ENCODE measurements at regions not wholly inside any gene's neighbourhood (a gene's known extent, or its start where the extent isn't known, plus 50 kb on each side); places are given as distances from the start of the nearest gene placed in this dataset.

DNA sequence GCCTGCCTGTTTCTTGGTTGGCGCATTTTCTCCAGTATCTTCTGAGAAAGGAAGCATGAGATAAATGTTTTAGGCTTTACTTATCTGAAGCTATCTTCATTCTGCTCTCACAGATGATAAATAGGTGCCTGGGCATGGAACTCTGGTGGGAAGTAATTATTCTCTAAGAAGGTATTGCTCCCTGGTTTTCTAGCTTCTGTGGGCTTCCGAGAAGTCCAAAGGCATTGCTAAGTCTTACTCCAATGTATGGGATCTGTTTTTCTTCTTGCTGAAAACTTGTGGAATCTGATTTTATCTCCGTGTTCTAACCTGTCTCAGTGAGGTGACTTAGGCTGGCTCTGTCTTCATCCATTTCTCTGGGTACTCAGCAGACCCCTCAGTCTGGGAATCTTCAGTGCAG is 224.4 kb upstream of the HS6ST1 start:
- H3K27me3 ChIP-seq (ENCODE audit: control insufficient read depth in 2 of 2, insufficient read depth in 2 of 2, low read length in 2 of 2): no peaks in the 10 kb centered on the region
- FAIRE-seq (no peak), DNase-seq (ENCODE audit: low read depth, low spot score) (no peak)
- TF ChIP-seq POLR2AphosphoS5 (IDR thresholded peaks at IDR 0.05; ENCODE audit: insufficient read depth, low read depth, low read length) (no peak), MYC (IDR thresholded peaks at IDR 0.05; ENCODE audit: low read depth, low read length) (no peak), FOS (IDR thresholded peaks at IDR 0.05; ENCODE audit: borderline replicate concordance, insufficient read depth, low read length) (no peak)
- TF ChIP-seq, protein P1, sequence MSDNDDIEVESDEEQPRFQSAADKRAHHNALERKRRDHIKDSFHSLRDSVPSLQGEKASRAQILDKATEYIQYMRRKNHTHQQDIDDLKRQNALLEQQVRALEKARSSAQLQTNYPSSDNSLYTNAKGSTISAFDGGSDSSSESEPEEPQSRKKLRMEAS (IDR thresholded peaks at IDR 0.05; ENCODE audit: insufficient read depth, insufficient read length): no peak
- no peak overlapping the region for H3K9ac ChIP-seq (replicated peaks; ENCODE audit: extremely low read depth, insufficient read depth, low read length)
- H3K4me1 ChIP-seq (ENCODE audit: control insufficient read depth, extremely low read depth, insufficient read depth, low read length): no peaks in the 10 kb centered on the region
- ChIA-PET POLR2A (no interaction called here), CTCF (no interaction called here)
- H4K20me1 ChIP-seq (replicated peaks; ENCODE audit: control insufficient read depth, extremely low read depth, insufficient read depth, low read length): no peaks in the 10 kb centered on the region
- dilution Hi-C loops (cut with MboI; ENCODE audit: extremely low pct_ligation_motif_present, low sequenced_read_pairs) (no loop called here), intact Hi-C loops (cut with micrococcal nuclease) (no loop called here)
- no peak overlapping the region for H3K27ac ChIP-seq (ENCODE audit: insufficient read depth, low read depth, low read length)
- no peaks in the 10 kb centered on the region for H3K9me3 ChIP-seq (replicated peaks; ENCODE audit: control insufficient read depth, insufficient read depth, low read length)
- no peaks in the 10 kb centered on the region for H3K9me1 ChIP-seq (replicated peaks; ENCODE audit: control insufficient read depth, extremely low read depth, insufficient read depth, low read length)
- H3K36me3 ChIP-seq (ENCODE audit: control insufficient read depth in 2 of 2, extremely low read depth in 1 of 2, insufficient read depth in 2 of 2, low read length in 2 of 2): no peaks in the 10 kb centered on the region
- no peak overlapping the region for H2AFZ ChIP-seq (ENCODE audit: low read depth, low read length)
- H3K4me2 ChIP-seq (ENCODE audit: insufficient read depth, low read length): no peak overlapping the region
- no peak overlapping the region for H3K4me3 ChIP-seq (replicated peaks in 1 of 3; ENCODE audit: insufficient read depth in 1 of 3, low read depth in 1 of 3, low read length in 3 of 3)
- no TSS peak for BruUV-seq (replicated peaks)
- no peaks in the 10 kb centered on the region for H3K79me2 ChIP-seq (ENCODE audit: control insufficient read depth, insufficient read depth, low read length)

DNA sequence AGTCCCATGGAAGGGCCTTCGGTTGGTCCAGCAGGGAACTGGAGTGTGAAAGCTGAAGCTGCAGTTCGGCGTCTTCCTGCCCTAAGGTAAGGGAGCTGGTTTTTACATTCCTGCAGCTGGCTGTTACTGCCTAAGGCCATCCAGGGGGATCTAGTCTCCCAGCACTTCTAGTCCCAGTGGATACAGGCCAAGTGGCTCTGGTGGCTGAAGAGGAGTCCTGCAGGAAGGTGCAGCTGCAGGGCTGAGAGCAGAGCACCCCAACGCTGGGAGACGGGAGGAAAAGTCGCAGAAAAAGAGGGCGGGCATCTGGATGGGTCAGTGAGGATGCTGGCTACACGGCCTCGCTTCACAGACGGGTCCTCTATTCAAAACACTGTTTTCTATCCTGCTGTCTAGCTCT is 225.0 kb upstream of the HS6ST1 start:
- dilution Hi-C loops (cut with MboI; ENCODE audit: extremely low pct_ligation_motif_present, low sequenced_read_pairs) (no loop called here), intact Hi-C loops (cut with micrococcal nuclease) (no loop called here)
- Histone ChIP-seq H3K79me2 (ENCODE audit: control insufficient read depth, insufficient read depth, low read length) (no peaks in the 10 kb centered on the region), H3K9me1 (replicated peaks; ENCODE audit: control insufficient read depth, extremely low read depth, insufficient read depth, low read length) (no peaks in the 10 kb centered on the region), H3K4me2 (ENCODE audit: insufficient read depth, low read length) (no peak overlapping the region), H3K27me3 (ENCODE audit: control insufficient read depth in 2 of 2, insufficient read depth in 2 of 2, low read length in 2 of 2) (no peaks in the 10 kb centered on the region), H2AFZ (ENCODE audit: low read depth, low read length) (no peak overlapping the region), H3K4me3 (replicated peaks in 1 of 3; ENCODE audit: insufficient read depth in 1 of 3, low read depth in 1 of 3, low read length in 3 of 3) (no peak overlapping the region), H3K9me3 (replicated peaks; ENCODE audit: control insufficient read depth, insufficient read depth, low read length) (no peaks in the 10 kb centered on the region), H3K4me1 (ENCODE audit: control insufficient read depth, extremely low read depth, insufficient read depth, low read length) (no peaks in the 10 kb centered on the region), H3K27ac (ENCODE audit: insufficient read depth, low read depth, low read length) (no peak overlapping the region), H3K36me3 (ENCODE audit: control insufficient read depth in 2 of 2, extremely low read depth in 1 of 2, insufficient read depth in 2 of 2, low read length in 2 of 2) (no peaks in the 10 kb centered on the region), H4K20me1 (replicated peaks; ENCODE audit: control insufficient read depth, extremely low read depth, insufficient read depth, low read length) (no peaks in the 10 kb centered on the region), H3K9ac (replicated peaks; ENCODE audit: extremely low read depth, insufficient read depth, low read length) (no peak overlapping the region)
- FAIRE-seq: no peak
- no TSS peak for BruUV-seq (replicated peaks)
- no peak for DNase-seq (ENCODE audit: low read depth, low spot score)
- no peak for TF ChIP-seq EZH2 (IDR thresholded peaks at IDR 0.05; ENCODE audit: borderline replicate concordance, low read depth, low read length, severe bottlenecking)
- no peak for TF ChIP-seq POLR2AphosphoS5 (IDR thresholded peaks at IDR 0.05; ENCODE audit: insufficient read depth, low read depth, low read length)
- no peak for TF ChIP-seq FOS (IDR thresholded peaks at IDR 0.05; ENCODE audit: borderline replicate concordance, insufficient read depth, low read length)
- TF ChIP-seq, protein P2, sequence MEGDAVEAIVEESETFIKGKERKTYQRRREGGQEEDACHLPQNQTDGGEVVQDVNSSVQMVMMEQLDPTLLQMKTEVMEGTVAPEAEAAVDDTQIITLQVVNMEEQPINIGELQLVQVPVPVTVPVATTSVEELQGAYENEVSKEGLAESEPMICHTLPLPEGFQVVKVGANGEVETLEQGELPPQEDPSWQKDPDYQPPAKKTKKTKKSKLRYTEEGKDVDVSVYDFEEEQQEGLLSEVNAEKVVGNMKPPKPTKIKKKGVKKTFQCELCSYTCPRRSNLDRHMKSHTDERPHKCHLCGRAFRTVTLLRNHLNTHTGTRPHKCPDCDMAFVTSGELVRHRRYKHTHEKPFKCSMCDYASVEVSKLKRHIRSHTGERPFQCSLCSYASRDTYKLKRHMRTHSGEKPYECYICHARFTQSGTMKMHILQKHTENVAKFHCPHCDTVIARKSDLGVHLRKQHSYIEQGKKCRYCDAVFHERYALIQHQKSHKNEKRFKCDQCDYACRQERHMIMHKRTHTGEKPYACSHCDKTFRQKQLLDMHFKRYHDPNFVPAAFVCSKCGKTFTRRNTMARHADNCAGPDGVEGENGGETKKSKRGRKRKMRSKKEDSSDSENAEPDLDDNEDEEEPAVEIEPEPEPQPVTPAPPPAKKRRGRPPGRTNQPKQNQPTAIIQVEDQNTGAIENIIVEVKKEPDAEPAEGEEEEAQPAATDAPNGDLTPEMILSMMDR (IDR thresholded peaks at IDR 0.05; ENCODE audit: extremely low read depth in 1 of 2, insufficient read depth in 1 of 2, low read depth in 1 of 2, low read length in 2 of 2): no peak
- TF ChIP-seq GATA2 (IDR thresholded peaks at IDR 0.05; ENCODE audit: insufficient read depth, insufficient read length, low read depth, low read length): no peak
- no peak for TF ChIP-seq JUN (IDR thresholded peaks at IDR 0.05; ENCODE audit: borderline replicate concordance, insufficient read depth, insufficient read length, low read depth)
- TF ChIP-seq MYC (IDR thresholded peaks at IDR 0.05; ENCODE audit: low read depth, low read length): no peak
- TF ChIP-seq, protein P1 (IDR thresholded peaks at IDR 0.05; ENCODE audit: insufficient read depth, insufficient read length): no peak
- ChIA-PET POLR2A (no interaction called here), CTCF (interaction anchor here (0.7 to 0.9 kb wide), 2 partner anchors 8 to 26 kb away, joined by 3 to 5 read pairs; no protein-coding TSS in a partner anchor)
